ENCODE measurements at regions not wholly inside any gene's neighbourhood (a gene's known extent, or its start where the extent isn't known, plus 50 kb on each side); places are given as distances from the start of the nearest gene placed in this dataset.

DNA sequence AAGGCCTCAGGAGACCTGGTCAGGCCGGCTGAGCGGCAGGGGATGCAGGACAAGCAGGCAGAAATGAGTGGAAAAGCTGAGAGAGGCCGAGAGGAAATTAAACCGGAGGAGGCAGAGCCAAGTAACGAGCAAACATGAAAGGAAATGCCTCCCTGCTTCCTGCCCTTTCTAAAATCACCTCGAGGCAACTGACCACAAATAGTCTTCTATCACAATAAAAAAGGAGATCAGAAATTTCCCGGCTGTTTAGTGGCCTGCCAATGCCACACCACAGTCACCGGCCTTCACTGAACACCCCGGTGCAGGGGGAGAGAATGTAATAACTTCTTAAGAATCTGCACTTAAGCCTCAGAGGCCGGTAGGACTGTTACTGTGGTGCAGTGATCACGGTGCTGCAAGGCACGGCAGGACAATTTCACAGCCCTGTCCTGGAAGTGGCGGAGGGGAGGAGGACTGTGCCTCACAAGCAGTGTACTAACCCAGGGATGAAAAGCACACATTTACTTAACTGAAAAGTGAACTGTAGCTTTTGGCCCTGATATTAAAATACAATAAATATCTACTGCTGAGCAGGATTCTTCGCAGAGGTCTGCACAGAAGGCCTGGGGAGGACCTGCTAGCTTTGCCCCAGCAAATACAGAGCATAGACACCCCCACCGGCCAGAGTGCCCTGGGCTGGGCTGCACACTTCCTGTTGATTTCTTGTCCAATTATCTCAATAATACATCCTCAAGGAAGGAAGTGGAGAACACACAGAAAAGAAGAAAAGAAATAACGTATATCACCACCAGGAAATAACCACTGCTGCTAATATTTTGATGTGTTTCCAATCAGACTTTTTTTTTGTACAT is 183.5 kb upstream of the NSMCE3 start:
- H3K36me3 Mint-ChIP-seq = no peaks in the 10 kb centered on the region
- peaks cover 14% of the 10 kb centered on the region for H3K4me1 Mint-ChIP-seq
- H3K9me3 Mint-ChIP-seq = no peaks in the 10 kb centered on the region
- H3K4me3 Mint-ChIP-seq = no peak overlapping the region
- H3K27me3 Mint-ChIP-seq = peaks cover 3% of the 10 kb centered on the region
- no peak for DNase-seq
- H3K27ac Mint-ChIP-seq = no peak overlapping the region

DNA sequence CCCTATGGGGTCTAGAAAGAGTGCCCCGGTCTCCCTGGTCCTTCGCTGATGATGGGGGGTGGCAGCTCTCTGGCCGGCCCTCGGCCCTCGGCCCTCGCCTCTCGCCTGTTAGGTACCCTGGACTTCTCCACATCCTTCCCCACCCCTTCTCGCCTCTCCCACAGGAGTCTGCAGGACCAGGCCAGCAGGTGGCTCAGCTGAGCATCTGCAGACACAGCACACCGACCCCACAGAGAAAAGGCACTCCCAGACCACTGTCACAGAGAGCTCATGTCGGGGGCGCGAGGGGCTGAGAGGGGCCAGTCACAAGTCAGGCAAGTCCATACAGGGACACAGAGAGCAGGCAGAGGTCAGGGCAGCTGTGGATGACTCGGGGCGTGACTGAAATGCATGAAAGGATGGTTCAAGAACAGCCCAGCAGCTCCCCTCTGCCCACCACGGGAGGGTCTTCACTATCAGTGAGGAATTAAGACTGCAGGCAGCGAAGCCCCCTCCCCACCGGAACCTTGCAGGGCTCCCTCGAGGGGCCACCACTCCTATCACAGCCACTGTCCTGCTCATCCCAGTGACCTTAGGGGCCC is 181.7 kb upstream of the NSMCE3 start:
- DNase-seq = no peak
- H3K27me3 Mint-ChIP-seq = peaks cover 3% of the 10 kb centered on the region
- H3K27ac Mint-ChIP-seq = no peak overlapping the region
- no peaks in the 10 kb centered on the region for H3K9me3 Mint-ChIP-seq
- H3K36me3 Mint-ChIP-seq = no peaks in the 10 kb centered on the region
- H3K4me3 Mint-ChIP-seq = no peak overlapping the region
- peaks cover 14% of the 10 kb centered on the region for H3K4me1 Mint-ChIP-seq

DNA sequence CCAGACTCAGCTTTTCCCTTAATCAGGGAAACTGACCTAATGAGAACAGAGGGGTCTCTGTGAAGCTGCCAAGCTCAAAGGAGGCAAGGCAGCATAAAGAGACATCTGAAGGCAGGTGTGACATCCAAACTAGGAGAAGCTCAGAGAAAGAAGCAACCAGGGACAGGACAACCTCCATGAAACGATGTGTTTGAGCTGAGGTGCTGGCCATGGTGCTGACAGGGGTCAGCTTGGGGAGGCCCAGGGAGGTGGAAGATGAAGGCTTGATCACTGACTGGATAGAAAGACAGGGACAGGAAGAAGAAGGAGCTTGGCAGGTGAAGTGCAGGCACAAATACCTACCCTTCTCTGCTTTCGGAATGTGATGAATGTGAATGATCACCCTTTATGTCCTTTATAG is 179.5 kb upstream of the NSMCE3 start:
- Mint-ChIP-seq H3K27me3 (peaks cover 3% of the 10 kb centered on the region), H3K27ac (no peak overlapping the region), H3K9me3 (no peaks in the 10 kb centered on the region), H3K36me3 (no peaks in the 10 kb centered on the region), H3K4me3 (no peak overlapping the region), H3K4me1 (peaks cover 14% of the 10 kb centered on the region)
- DNase-seq = no peak

DNA sequence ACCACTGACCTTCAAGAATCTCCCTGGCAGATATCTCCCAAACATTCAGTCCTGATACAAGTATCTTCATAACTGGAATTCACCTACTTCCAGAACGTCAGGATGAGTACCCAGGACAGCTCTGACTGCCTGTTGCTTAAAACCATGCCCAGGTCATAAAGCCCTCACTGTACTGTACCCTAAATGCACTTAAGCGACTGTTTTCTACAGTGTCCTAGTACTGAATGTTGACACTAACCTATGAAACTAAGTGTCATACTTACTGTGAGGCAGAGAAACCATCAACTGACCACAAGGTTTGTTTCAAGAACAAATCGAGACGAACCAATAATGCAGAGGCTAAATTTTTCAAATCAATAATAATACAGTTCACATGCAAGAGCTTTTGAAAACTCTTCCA is 178.7 kb upstream of the NSMCE3 start:
- DNase-seq = no peak
- Mint-ChIP-seq H3K4me1 (peaks cover 10% of the 10 kb centered on the region), H3K27ac (no peak overlapping the region), H3K36me3 (no peaks in the 10 kb centered on the region), H3K27me3 (peaks cover 3% of the 10 kb centered on the region), H3K4me3 (no peak overlapping the region), H3K9me3 (no peaks in the 10 kb centered on the region)

DNA sequence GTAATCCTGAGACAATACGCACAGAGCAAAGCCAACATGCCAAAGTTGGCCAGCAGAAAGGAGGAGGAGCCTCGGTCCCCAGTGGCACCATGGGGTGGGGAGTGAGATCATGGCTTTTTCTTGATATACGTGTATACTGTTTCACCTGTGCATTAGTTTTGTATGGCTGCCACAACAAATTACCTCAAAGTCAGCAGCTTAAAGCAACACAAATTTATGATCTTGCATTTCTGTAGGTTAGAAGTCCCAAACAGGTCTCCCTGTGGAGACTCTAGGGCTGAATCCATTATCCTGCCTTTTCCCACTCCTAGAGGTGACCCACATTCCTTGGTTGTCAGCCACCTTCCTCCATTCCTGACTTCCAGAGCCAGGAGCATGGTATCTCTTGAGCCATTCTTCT is 176.9 kb upstream of the NSMCE3 start:
- H3K27me3 Mint-ChIP-seq = peaks cover 9% of the 10 kb centered on the region
- H3K9me3 Mint-ChIP-seq = no peaks in the 10 kb centered on the region
- H3K36me3 Mint-ChIP-seq = no peaks in the 10 kb centered on the region
- H3K4me3 Mint-ChIP-seq = no peak overlapping the region
- no peaks in the 10 kb centered on the region for H3K4me1 Mint-ChIP-seq
- no peak overlapping the region for H3K27ac Mint-ChIP-seq
- no peak for DNase-seq

DNA sequence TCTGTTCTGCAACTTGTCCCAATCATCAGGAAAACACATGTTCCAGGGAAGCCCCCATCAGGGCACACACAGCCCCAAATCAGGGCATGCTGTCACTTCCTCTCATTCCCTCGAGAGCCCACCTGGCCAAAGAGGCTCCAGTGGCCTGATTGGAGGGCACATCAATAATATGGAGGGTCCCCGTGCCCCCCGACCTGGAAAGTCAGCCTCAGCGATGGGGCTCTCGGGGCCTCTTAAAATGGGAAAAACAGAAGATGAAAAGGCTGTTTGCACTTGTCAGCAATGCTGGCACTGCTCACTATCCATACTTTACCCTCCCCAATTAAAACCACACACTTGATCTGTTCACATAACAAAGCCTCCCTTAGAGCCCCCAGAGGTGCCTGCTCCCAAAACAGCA is 172.9 kb upstream of the NSMCE3 start:
- no peak for DNase-seq
- no peaks in the 10 kb centered on the region for H3K4me1 Mint-ChIP-seq
- H3K9me3 Mint-ChIP-seq = no peaks in the 10 kb centered on the region
- peaks cover 6% of the 10 kb centered on the region for H3K27me3 Mint-ChIP-seq
- no peaks in the 10 kb centered on the region for H3K36me3 Mint-ChIP-seq
- no peak overlapping the region for H3K27ac Mint-ChIP-seq
- no peak overlapping the region for H3K4me3 Mint-ChIP-seq

DNA sequence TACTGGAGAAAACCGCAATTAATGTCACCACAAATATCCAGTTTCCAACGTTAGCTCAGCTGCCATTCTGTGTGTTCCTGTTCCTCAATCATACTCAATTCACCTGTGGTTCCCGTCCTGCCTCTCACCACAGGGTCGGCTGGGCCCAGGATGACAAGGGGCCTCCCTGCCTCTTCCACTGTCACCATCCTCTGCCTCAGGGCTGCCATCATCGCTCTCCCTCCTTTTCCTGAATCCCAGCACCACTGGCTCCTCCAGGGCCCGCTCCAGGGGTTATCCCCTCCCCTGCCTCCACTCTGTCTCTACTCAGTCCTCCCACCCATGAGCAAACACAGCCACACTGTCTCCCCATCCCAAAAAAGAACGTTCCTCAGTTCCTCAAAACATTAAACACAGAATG is 170.9 kb upstream of the NSMCE3 start:
- DNase-seq = no peak
- no peak overlapping the region for H3K27ac Mint-ChIP-seq

DNA sequence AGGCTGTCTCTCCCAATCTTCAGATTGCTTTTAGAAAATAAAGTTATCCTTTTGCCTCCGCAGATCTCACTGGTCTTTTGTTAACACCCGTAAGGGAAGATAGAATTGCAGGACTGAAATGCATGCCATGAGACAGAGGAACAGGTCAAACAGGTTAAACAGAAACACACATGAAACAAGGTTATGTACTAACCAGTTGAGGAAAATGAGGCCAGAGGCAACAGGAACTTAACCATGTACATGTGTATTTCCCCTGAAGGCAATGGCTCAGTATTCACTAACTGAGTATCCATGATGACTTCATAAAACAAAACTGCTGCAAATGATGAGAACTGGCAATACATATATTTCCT is 169.1 kb upstream of the NSMCE3 start:
- Mint-ChIP-seq H3K9me3 (no peaks in the 10 kb centered on the region), H3K4me3 (no peak overlapping the region), H3K4me1 (no peaks in the 10 kb centered on the region)

More for the DNA sequence above, 170.9 kb upstream of the NSMCE3 start:
- no peaks in the 10 kb centered on the region for H3K9me3 Mint-ChIP-seq
- no peaks in the 10 kb centered on the region for H3K4me1 Mint-ChIP-seq
- H3K27me3 Mint-ChIP-seq = peaks cover 9% of the 10 kb centered on the region
- H3K36me3 Mint-ChIP-seq = no peaks in the 10 kb centered on the region
- H3K4me3 Mint-ChIP-seq = no peak overlapping the region

DNA sequence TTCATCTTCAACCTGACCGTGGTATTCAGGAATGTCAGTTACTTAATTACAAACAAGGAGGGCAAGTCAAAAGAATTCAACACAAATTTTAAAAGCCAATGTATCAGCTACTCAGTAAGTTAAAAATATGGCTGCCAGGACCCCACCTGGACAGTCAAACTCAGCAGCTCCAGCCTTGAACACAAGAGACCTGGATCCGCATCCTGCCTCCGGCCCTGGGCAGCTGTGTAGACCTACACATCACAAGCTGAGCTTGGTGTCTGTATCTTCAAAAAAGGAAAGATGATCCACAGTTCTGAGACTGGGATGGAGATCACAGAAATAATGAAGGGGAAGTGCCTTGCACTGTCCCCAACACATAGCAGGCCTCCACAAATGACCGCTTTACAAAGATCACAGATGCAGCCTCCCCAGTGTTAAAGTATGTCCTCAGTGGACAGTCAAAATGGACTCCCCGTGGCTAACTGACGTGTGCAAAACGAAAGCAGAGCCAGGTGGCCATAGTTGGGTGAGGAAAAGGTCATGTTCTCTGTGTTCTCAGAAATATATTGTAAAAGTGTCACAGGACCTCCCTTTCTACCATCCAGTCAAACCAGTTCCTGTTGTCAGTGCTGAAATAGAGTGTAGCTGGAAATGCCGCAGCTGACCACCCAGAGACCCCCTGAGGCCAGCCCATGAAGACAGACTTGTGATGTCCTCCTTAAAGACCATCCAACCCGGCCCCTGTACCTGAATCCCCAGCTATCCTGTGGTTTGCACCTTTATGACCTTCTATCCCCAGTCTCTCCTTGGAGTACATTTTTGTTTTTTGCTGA is 168.5 kb upstream of the NSMCE3 start:
- no peak for DNase-seq
- Mint-ChIP-seq H3K27me3 (peaks cover 16% of the 10 kb centered on the region), H3K36me3 (no peaks in the 10 kb centered on the region), H3K9me3 (no peaks in the 10 kb centered on the region), H3K4me1 (no peaks in the 10 kb centered on the region), H3K27ac (no peak overlapping the region), H3K4me3 (no peak overlapping the region)

More for the DNA sequence above, 169.1 kb upstream of the NSMCE3 start:
- Mint-ChIP-seq H3K27ac (no peak overlapping the region), H3K36me3 (no peaks in the 10 kb centered on the region), H3K27me3 (peaks cover 16% of the 10 kb centered on the region)
- no peak for DNase-seq

DNA sequence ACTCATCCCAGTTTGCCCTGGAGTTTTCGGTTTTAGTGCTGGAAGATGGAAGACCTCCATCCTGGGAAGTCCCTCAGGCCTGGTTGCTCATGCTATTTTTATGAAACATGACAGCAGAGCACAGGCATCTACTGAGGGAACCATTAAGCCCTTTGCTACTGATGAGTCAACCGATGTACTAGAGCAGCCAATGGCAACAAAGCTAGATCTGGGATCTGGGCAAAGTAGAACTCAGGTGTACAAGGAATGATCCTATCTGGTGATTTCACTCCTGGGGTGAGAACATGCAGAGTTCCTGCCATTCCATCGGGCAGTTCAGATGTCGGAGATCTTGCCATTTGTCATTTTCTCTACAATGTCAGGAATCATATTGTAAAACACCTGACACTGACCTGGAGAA is 166.2 kb upstream of the NSMCE3 start:
- Mint-ChIP-seq H3K4me1 (no peaks in the 10 kb centered on the region), H3K9me3 (no peaks in the 10 kb centered on the region)

DNA sequence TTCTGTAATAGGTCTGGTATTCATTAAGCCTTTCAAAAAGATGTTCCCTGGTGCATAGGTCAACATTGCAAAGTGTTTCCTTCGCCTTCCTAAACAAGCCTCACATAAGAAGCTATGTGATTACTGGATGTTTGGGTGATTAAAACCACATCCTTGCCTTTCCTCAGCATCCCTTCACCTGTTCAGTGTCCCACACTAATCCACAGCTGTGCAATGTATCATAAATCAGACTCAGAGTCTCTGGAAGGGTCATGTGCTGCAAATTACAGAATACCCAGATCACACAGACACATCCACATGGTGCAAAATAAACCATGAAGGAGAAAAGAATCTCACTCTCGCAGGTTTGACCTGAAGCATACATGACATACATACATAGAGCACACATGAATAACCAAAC is 164.7 kb upstream of the NSMCE3 start:
- DNase-seq = no peak
- H3K4me3 Mint-ChIP-seq = no peak overlapping the region
- H3K27ac Mint-ChIP-seq = no peak overlapping the region
- H3K36me3 Mint-ChIP-seq = no peaks in the 10 kb centered on the region
- no peaks in the 10 kb centered on the region for H3K9me3 Mint-ChIP-seq
- no peaks in the 10 kb centered on the region for H3K4me1 Mint-ChIP-seq
- H3K27me3 Mint-ChIP-seq = peaks cover 22% of the 10 kb centered on the region

More for the DNA sequence above, 166.2 kb upstream of the NSMCE3 start:
- no peak overlapping the region for H3K27ac Mint-ChIP-seq
- DNase-seq = no peak
- no peaks in the 10 kb centered on the region for H3K36me3 Mint-ChIP-seq
- no peak overlapping the region for H3K4me3 Mint-ChIP-seq
- peaks cover 19% of the 10 kb centered on the region for H3K27me3 Mint-ChIP-seq

DNA sequence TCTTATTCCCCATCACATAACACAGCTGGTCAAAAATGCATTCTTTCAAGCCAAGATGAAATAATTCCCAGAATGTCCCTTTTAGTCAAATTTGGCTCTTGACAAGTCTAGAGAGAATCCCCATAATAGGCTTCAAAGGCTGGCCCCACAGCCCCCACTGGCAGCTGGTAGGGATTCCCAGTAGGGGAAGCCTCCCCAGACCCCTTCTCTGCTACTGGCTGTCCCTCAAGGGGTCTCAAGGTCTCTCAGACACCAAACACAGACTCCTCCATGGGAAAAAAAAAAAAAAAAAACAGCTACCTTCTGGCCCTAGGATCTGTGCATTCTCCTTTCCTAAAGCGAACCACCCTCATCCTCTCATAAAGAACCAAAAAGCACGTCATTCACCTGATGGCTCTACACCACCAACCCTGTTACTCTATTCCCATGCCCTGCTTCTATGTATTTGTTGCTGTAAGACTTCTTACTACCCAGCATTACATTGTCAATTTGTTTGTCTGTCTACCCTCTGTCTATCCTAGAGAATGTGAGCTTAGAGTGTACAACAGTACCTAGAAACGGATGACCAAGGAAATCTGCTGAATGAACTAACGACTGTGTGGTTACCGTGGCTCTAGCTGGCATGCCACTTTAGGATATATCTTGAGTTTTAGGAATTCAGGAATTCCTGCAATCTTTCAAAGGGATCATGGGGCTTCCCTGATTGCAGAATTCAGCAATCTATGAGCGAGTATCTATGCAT is 164.1 kb upstream of the NSMCE3 start:
- Mint-ChIP-seq H3K27me3 (peaks cover 22% of the 10 kb centered on the region), H3K4me1 (no peaks in the 10 kb centered on the region), H3K9me3 (no peaks in the 10 kb centered on the region), H3K36me3 (no peaks in the 10 kb centered on the region), H3K4me3 (no peak overlapping the region), H3K27ac (no peak overlapping the region)
- DNase-seq = no peak

DNA sequence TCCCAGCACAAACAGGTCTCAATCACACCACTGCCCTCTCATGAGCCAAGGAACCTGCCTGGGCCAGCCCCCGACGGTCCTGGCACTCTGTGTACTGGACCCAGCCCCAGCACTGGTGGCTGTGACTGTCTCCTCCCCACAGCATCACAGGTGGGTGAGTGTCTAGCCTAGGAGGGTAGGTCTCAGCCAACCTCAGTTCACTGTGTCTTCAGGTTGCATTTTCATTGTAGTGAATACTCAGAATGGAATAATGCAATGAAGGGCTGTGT is 163.4 kb upstream of the NSMCE3 start:
- H3K9me3 Mint-ChIP-seq = no peaks in the 10 kb centered on the region
- no peak overlapping the region for H3K4me3 Mint-ChIP-seq
- H3K4me1 Mint-ChIP-seq = no peaks in the 10 kb centered on the region
- H3K27ac Mint-ChIP-seq = no peak overlapping the region
- peaks cover 22% of the 10 kb centered on the region for H3K27me3 Mint-ChIP-seq
- H3K36me3 Mint-ChIP-seq = no peaks in the 10 kb centered on the region
- DNase-seq = no peak

DNA sequence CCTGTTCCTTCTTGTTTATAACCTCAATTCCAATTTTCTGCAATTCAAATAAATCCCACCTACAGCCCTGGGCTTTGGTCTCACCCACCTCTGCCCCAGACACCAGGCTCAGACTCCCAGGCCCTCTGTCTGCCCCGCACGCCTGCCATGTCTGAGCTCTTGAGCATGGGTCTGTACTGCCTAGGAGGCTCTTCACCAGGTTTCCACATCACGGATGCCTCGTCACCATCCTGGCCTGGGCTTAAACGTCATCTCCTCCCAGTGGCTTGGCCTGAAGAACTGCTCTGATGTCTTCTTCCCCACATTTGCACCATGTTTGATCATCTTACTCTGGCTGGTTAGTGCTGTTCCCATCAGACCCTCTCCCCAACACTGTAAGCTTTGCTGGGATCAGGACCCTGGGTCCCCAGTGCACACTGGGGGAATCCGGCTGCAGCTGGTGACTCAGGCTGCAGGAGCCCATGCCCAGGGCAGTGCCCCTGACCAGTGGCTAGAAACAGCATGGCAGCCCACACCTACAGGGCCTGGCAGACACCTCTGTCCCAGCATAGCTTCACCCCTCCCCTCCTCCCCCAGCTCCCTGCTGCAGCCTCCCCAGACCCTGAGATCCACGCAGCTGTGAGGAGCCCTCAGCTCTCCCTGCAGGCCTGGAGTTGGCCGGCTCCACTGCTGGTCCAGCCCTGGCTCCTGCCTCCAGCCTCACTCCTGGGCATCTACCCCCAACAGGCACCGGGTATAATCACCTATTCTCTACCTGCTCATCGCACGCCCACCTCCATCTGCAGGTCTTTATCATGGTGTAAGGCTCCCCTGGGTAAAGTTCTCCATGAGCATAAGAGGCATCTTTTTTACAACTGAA is 162.8 kb upstream of the NSMCE3 start:
- peaks cover 27% of the 10 kb centered on the region for H3K27me3 Mint-ChIP-seq
- H3K4me3 Mint-ChIP-seq = no peak overlapping the region
- H3K27ac Mint-ChIP-seq = no peak overlapping the region
- no peaks in the 10 kb centered on the region for H3K36me3 Mint-ChIP-seq
- DNase-seq = no peak
- no peaks in the 10 kb centered on the region for H3K9me3 Mint-ChIP-seq
- no peaks in the 10 kb centered on the region for H3K4me1 Mint-ChIP-seq
